ENCODE measurements at regions not wholly inside any gene's neighbourhood (a gene's known extent, or its start where the extent isn't known, plus 50 kb on each side); places are given as distances from the start of the nearest gene placed in this dataset.
"Not testable (repeated sequence)": the region's sequence is repeated elsewhere in the genome, so short reads cannot be mapped to it uniquely, and the experiment has no call there.

- H3K4me1 ChIP-seq (ENCODE audit: insufficient read depth); H3K4me2 ChIP-seq (ENCODE audit: unreplicated experiment); in situ Hi-C loops (cut with MboI); H3K36me3 ChIP-seq (ENCODE audit: low read depth); H4K20me1 ChIP-seq (ENCODE audit: insufficient read depth); H3K9me2 ChIP-seq (ENCODE audit: insufficient read depth); H3K27me3 ChIP-seq (replicated peaks; ENCODE audit: insufficient read depth); H3K4me3 ChIP-seq; H3K9me3 ChIP-seq (ENCODE audit: low read depth); H3K27ac ChIP-seq; H3K9ac ChIP-seq; H3K79me2 ChIP-seq (ENCODE audit: insufficient read depth); DNase-seq; H3F3A ChIP-seq (ENCODE audit: insufficient read depth); H2AFZ ChIP-seq: not testable (repeated sequence)
- WGBS, 2 experiments (ENCODE audit: low coverage in 1 of 2, low lambda C conversion rate in 2 of 2, missing lambda C conversion rate in 2 of 2) = 5 to 6% methylated on average over 25 to 27 of the region's 27 CpGs
Observed at GRCh38 chr11:49561240-49561880, 353.0 kb upstream of the FOLH1 start.

GRCh38 chr11:49562262-49562661 is 353.9 kb upstream of the FOLH1 start:
- H3K4me1 ChIP-seq (ENCODE audit: insufficient read depth); H3K79me2 ChIP-seq (ENCODE audit: insufficient read depth); H3K9ac ChIP-seq; H3K9me3 ChIP-seq (ENCODE audit: low read depth); H3K27ac ChIP-seq; H3K27me3 ChIP-seq (replicated peaks; ENCODE audit: insufficient read depth); H3K9me2 ChIP-seq (ENCODE audit: insufficient read depth); H3K4me3 ChIP-seq; H3F3A ChIP-seq (ENCODE audit: insufficient read depth); DNase-seq; H2AFZ ChIP-seq; H3K36me3 ChIP-seq (ENCODE audit: low read depth); H3K4me2 ChIP-seq (ENCODE audit: unreplicated experiment); H4K20me1 ChIP-seq (ENCODE audit: insufficient read depth); in situ Hi-C loops (cut with MboI): not testable (repeated sequence)
- 22 to 26% methylated on average over 5 of the region's 5 CpGs for WGBS, 2 experiments (ENCODE audit: low coverage in 1 of 2, low lambda C conversion rate in 2 of 2, missing lambda C conversion rate in 2 of 2)

- H3K4me1 ChIP-seq (ENCODE audit: insufficient read depth); in situ Hi-C loops (cut with MboI); H3K36me3 ChIP-seq (ENCODE audit: low read depth); H3K79me2 ChIP-seq (ENCODE audit: insufficient read depth); H2AFZ ChIP-seq; H3K9ac ChIP-seq; DNase-seq; H3K9me3 ChIP-seq (ENCODE audit: low read depth); H3K27me3 ChIP-seq (replicated peaks; ENCODE audit: insufficient read depth); H3K27ac ChIP-seq; H4K20me1 ChIP-seq (ENCODE audit: insufficient read depth); H3K4me3 ChIP-seq; H3F3A ChIP-seq (ENCODE audit: insufficient read depth); H3K4me2 ChIP-seq (ENCODE audit: unreplicated experiment); H3K9me2 ChIP-seq (ENCODE audit: insufficient read depth): not testable (repeated sequence)
- 11 to 16% methylated on average over 4 of the region's 4 CpGs for WGBS, 2 experiments (ENCODE audit: low coverage in 1 of 2, low lambda C conversion rate in 2 of 2, missing lambda C conversion rate in 2 of 2)
Observed at GRCh38 chr11:49579492-49579891, 371.1 kb upstream of the FOLH1 start.

GRCh38 chr11:49585495-49585894 is 366.7 kb upstream of the OR4C13 start:
- H3K9me2 ChIP-seq (ENCODE audit: insufficient read depth); H3K27me3 ChIP-seq (replicated peaks; ENCODE audit: insufficient read depth); in situ Hi-C loops (cut with MboI); DNase-seq; H3K9me3 ChIP-seq (ENCODE audit: low read depth); H3K4me3 ChIP-seq; H3K79me2 ChIP-seq (ENCODE audit: insufficient read depth); H3K4me1 ChIP-seq (ENCODE audit: insufficient read depth); H2AFZ ChIP-seq; H3K9ac ChIP-seq; H3K27ac ChIP-seq; H3F3A ChIP-seq (ENCODE audit: insufficient read depth); H3K36me3 ChIP-seq (ENCODE audit: low read depth); H3K4me2 ChIP-seq (ENCODE audit: unreplicated experiment); H4K20me1 ChIP-seq (ENCODE audit: insufficient read depth): not testable (repeated sequence)
- WGBS, 2 experiments (ENCODE audit: low coverage in 1 of 2, low lambda C conversion rate in 2 of 2, missing lambda C conversion rate in 2 of 2) = 2 to 4% methylated on average over 2 of the region's 2 CpGs

GRCh38 chr11:49608892-49609291 is 343.3 kb upstream of the OR4C13 start:
- H3K9ac ChIP-seq; H3K27ac ChIP-seq; H3F3A ChIP-seq (ENCODE audit: insufficient read depth); H3K27me3 ChIP-seq (replicated peaks; ENCODE audit: insufficient read depth); H3K4me1 ChIP-seq (ENCODE audit: insufficient read depth); H2AFZ ChIP-seq; H3K9me2 ChIP-seq (ENCODE audit: insufficient read depth); in situ Hi-C loops (cut with MboI); H3K79me2 ChIP-seq (ENCODE audit: insufficient read depth); DNase-seq; H3K36me3 ChIP-seq (ENCODE audit: low read depth); H3K9me3 ChIP-seq (ENCODE audit: low read depth); H4K20me1 ChIP-seq (ENCODE audit: insufficient read depth); H3K4me3 ChIP-seq; H3K4me2 ChIP-seq (ENCODE audit: unreplicated experiment): not testable (repeated sequence)

- H3K27me3 ChIP-seq (replicated peaks; ENCODE audit: insufficient read depth); H3K9ac ChIP-seq; H3K4me1 ChIP-seq (ENCODE audit: insufficient read depth); H4K20me1 ChIP-seq (ENCODE audit: insufficient read depth); H3K36me3 ChIP-seq (ENCODE audit: low read depth); DNase-seq; H3K9me3 ChIP-seq (ENCODE audit: low read depth); in situ Hi-C loops (cut with MboI); H3K4me2 ChIP-seq (ENCODE audit: unreplicated experiment); H3K27ac ChIP-seq; H3K4me3 ChIP-seq; H3F3A ChIP-seq (ENCODE audit: insufficient read depth); H3K79me2 ChIP-seq (ENCODE audit: insufficient read depth); H3K9me2 ChIP-seq (ENCODE audit: insufficient read depth); H2AFZ ChIP-seq: not testable (repeated sequence)
- WGBS, 2 experiments (ENCODE audit: low coverage in 1 of 2, low lambda C conversion rate in 2 of 2, missing lambda C conversion rate in 2 of 2) = 0% methylated on average over 1 of the region's 1 CpG; no CpG with 5 or more reads in 1 of the 2 experiments
Observed at GRCh38 chr11:49623872-49624271, 328.3 kb upstream of the OR4C13 start.

- H3K4me1 ChIP-seq (ENCODE audit: insufficient read depth); H3K4me3 ChIP-seq; H3F3A ChIP-seq (ENCODE audit: insufficient read depth); H4K20me1 ChIP-seq (ENCODE audit: insufficient read depth); H3K9ac ChIP-seq; H3K4me2 ChIP-seq (ENCODE audit: unreplicated experiment); H3K27me3 ChIP-seq (replicated peaks; ENCODE audit: insufficient read depth); H2AFZ ChIP-seq; H3K36me3 ChIP-seq (ENCODE audit: low read depth); DNase-seq; H3K9me2 ChIP-seq (ENCODE audit: insufficient read depth); H3K27ac ChIP-seq; in situ Hi-C loops (cut with MboI); H3K9me3 ChIP-seq (ENCODE audit: low read depth); H3K79me2 ChIP-seq (ENCODE audit: insufficient read depth): not testable (repeated sequence)
- WGBS, 2 experiments (ENCODE audit: low coverage in 1 of 2, low lambda C conversion rate in 2 of 2, missing lambda C conversion rate in 2 of 2) = 0 to 4% methylated on average over 2 of the region's 2 CpGs
Observed at GRCh38 chr11:49670705-49671104, 281.5 kb upstream of the OR4C13 start.

GRCh38 chr11:49702121-49702520 is 250.1 kb upstream of the OR4C13 start:
- WGBS, 2 experiments (ENCODE audit: low coverage in 1 of 2, low lambda C conversion rate in 2 of 2, missing lambda C conversion rate in 2 of 2) = 0 to 5% methylated on average over 1 of the region's 1 CpG
- in situ Hi-C loops (cut with MboI) = not testable (repeated sequence)

More at GRCh38 chr11:49702121-49702520, 250.1 kb upstream of the OR4C13 start:
- not testable (repeated sequence) for H3K27ac ChIP-seq; H3K9me2 ChIP-seq (ENCODE audit: insufficient read depth); H3F3A ChIP-seq (ENCODE audit: insufficient read depth); H3K79me2 ChIP-seq (ENCODE audit: insufficient read depth); H3K36me3 ChIP-seq (ENCODE audit: low read depth); H3K9ac ChIP-seq; DNase-seq; H3K9me3 ChIP-seq (ENCODE audit: low read depth); H4K20me1 ChIP-seq (ENCODE audit: insufficient read depth); H3K4me3 ChIP-seq; H3K4me1 ChIP-seq (ENCODE audit: insufficient read depth); H3K4me2 ChIP-seq (ENCODE audit: unreplicated experiment); H2AFZ ChIP-seq; H3K27me3 ChIP-seq (replicated peaks; ENCODE audit: insufficient read depth)
